Activated CD8-positive, alpha-beta T cell treated with anti-CD3 and anti-CD28 coated beads, Interleukin-2, amount 10 ng/mL, durations not matched to agents 7 days and 5 days (primary cell): ENCODE measurements at regions not wholly inside any gene's neighbourhood (a gene's known extent, or its start where the extent isn't known, plus 50 kb on each side); places are given as distances from the start of the nearest gene placed in this dataset.

Source experiments
- ATAC-seq: fragments of 150-1000 bp; cut with Tn5 transposase; one replicate; pipeline ENCODE4 v1.10.0; 2021; ENCODE audit warnings: moderate library complexity
- CTCF ChIA-PET: fragments of 350-600 bp; sonication (Branson Sonifier 250); formaldehyde crosslinking; loops from one replicate; lab custom pipeline; 2021; ENCODE audit warnings: antibody characterized with exemption; lab: Charles Lee
- POLR2A ChIA-PET: fragments of 350-600 bp; sonication (Branson Sonifier 250); formaldehyde crosslinking; loops from one replicate; lab custom pipeline; 2021; ENCODE audit warnings: antibody characterized with exemption; lab: Charles Lee
- DNase-seq: peaks from one replicate; pipeline ENCODE4 v3.0.0-alpha.2; 2020
- H3K27ac Mint-ChIP-seq: one replicate; pipeline ENCODE4 v1.8.0; 2021; ENCODE audit warnings: mild to moderate bottlenecking, mixed read lengths
- H3K27me3 Mint-ChIP-seq: one replicate; pipeline ENCODE4 v1.8.0; 2021; ENCODE audit warnings: low read depth, mixed read lengths
- H3K36me3 Mint-ChIP-seq: one replicate; pipeline ENCODE4 v1.8.0; 2021; ENCODE audit warnings: low read depth, mixed read lengths
- H3K4me1 Mint-ChIP-seq: one replicate; pipeline ENCODE4 v1.8.0; 2021; ENCODE audit warnings: low read depth, mixed read lengths
- H3K4me3 Mint-ChIP-seq: one replicate; pipeline ENCODE4 v1.8.0; 2021; ENCODE audit warnings: mild to moderate bottlenecking, mixed read lengths
- H3K9me3 Mint-ChIP-seq: one replicate; pipeline ENCODE4 v1.8.0; 2022; ENCODE audit warnings: mixed read lengths; ENCODE audit not compliant: insufficient read depth

DNA sequence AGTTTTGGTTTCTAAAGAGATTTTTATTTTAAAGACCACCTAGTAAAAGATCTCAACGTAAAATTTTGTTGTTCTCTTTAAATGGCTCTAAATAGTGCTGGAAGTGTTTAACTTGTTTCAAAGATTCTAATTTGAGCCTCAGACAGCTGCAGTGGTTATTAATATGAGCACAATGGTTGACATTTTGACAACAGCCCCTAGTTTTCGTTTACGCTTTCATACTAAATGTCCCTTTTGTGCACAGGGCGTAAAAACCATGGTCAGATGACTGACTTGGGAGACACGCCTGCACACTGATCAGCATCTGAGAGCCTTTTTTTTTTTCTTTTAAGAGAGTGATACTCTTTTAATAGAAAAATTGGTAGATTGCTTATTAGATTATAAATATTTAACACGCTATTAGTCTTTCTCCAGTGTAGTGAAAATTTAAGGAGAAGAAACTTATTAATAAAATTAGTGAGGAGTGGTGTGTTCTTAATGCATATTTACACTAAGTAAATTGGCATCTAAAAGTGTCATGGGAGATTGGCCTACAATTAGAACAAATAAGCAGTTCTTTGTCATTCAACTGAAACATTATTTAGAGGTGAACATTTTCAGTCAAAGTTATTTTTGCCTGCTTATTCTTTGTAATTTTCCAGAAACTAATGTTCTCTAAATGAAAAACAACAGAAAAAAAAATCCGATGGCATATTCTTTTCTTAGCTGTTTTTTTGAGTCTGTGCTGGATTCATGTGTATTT is 182.8 kb upstream of the PHYHIPL start:
- no peaks in the 10 kb centered on the region for H3K36me3 Mint-ChIP-seq
- CTCF ChIA-PET: no interaction called here

GRCh38 chr10:58994226-58995057 is 182.0 kb upstream of the PHYHIPL start:
- POLR2A ChIA-PET: no interaction called here
- H3K4me1 Mint-ChIP-seq: no peaks in the 10 kb centered on the region
- no peak for ATAC-seq

More for the DNA sequence above, 182.8 kb upstream of the PHYHIPL start:
- no peaks in the 10 kb centered on the region for H3K27me3 Mint-ChIP-seq
- DNase-seq: no peak
- no peak overlapping the region for H3K27ac Mint-ChIP-seq
- H3K9me3 Mint-ChIP-seq: no peaks in the 10 kb centered on the region
- no peaks in the 10 kb centered on the region for H3K4me1 Mint-ChIP-seq
- H3K4me3 Mint-ChIP-seq: no peak overlapping the region
- POLR2A ChIA-PET: no interaction called here
- no peak for ATAC-seq

DNA sequence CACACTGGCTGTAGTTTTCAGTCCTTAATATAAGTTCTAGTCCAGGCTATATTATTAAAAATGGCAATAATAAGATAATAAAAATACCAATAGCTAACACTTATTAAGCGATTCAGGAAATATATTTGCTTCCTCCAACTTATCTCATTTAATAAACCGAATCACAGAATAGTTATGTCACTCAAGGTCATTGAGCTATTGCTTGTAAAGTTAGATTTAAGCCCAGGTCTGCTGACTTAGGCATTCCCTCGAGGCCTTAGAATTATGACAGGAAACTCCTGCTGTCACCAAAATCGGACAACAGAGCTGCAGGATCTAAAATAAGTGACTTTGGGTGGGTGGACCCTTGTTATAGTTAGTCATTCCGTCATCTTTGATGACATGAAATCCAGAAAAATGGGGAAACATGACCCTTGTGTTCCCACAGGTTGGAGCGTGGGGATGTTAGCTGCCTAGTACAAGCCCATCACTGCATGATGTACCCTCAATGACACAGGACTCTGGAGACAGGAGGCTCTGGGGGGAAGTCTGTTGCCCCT is 181.3 kb upstream of the PHYHIPL start:
- CTCF ChIA-PET: no interaction called here
- POLR2A ChIA-PET: no interaction called here

More at GRCh38 chr10:58994226-58995057, 182.0 kb upstream of the PHYHIPL start:
- Mint-ChIP-seq H3K4me3 (no peak overlapping the region), H3K27me3 (no peaks in the 10 kb centered on the region), H3K9me3 (no peaks in the 10 kb centered on the region), H3K27ac (no peak overlapping the region), H3K36me3 (no peaks in the 10 kb centered on the region)
- CTCF ChIA-PET: no interaction called here
- DNase-seq: no peak

DNA sequence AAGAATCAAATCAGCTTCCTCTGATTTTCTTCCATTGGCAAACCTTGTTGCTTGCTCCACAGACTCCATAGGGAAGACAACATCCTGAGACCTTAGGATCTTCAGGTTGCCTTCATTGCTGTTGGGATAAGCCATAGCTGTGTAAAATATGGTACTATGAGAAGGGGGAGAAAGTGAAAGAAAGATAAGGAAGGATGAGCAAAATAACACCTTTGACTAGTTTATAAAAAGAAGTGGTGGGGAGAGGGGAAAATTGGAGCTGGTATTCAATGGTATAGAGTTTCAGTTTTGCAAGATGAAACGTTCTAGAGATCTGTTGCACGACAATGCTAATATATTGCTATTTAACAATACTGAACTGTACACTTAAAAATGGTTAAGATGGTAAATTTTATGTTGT is 180.4 kb upstream of the PHYHIPL start:
- H3K4me1 Mint-ChIP-seq: no peaks in the 10 kb centered on the region
- H3K27me3 Mint-ChIP-seq: no peaks in the 10 kb centered on the region
- no peaks in the 10 kb centered on the region for H3K9me3 Mint-ChIP-seq
- DNase-seq (no peak), ATAC-seq (no peak)
- POLR2A ChIA-PET: no interaction called here
- no peaks in the 10 kb centered on the region for H3K36me3 Mint-ChIP-seq
- H3K4me3 Mint-ChIP-seq: no peak overlapping the region
- CTCF ChIA-PET: no interaction called here
- H3K27ac Mint-ChIP-seq: no peak overlapping the region

More for the DNA sequence above, 181.3 kb upstream of the PHYHIPL start:
- no peak for DNase-seq
- H3K4me3 Mint-ChIP-seq: no peak overlapping the region
- no peaks in the 10 kb centered on the region for H3K27me3 Mint-ChIP-seq
- no peaks in the 10 kb centered on the region for H3K9me3 Mint-ChIP-seq
- no peak for ATAC-seq
- no peak overlapping the region for H3K27ac Mint-ChIP-seq
- H3K4me1 Mint-ChIP-seq: no peaks in the 10 kb centered on the region
- H3K36me3 Mint-ChIP-seq: no peaks in the 10 kb centered on the region

DNA sequence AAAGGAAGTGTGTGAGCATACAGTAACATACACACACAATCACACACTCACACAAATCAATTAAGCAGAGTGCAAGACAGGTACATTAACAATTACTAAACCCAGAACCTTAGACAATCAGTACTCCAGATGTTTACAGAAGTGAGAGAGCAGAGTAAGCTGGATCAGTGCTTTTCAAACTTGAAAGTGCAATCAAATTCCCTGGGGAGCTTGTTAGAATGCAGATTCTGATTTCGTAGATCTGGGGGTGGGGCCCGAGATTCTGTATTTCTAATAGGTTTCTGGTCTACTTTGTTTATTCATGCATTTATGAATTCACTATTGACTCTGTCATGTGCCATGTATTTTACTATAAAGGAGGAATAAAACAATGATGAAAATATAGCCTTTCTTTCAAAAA is 179.6 kb upstream of the PHYHIPL start:
- H3K27me3 Mint-ChIP-seq: no peaks in the 10 kb centered on the region
- POLR2A ChIA-PET: no interaction called here
- DNase-seq (no peak), ATAC-seq (no peak)
- no peak overlapping the region for H3K27ac Mint-ChIP-seq
- H3K9me3 Mint-ChIP-seq: no peaks in the 10 kb centered on the region
- H3K4me3 Mint-ChIP-seq: no peak overlapping the region
- no peaks in the 10 kb centered on the region for H3K36me3 Mint-ChIP-seq
- CTCF ChIA-PET: no interaction called here
- no peaks in the 10 kb centered on the region for H3K4me1 Mint-ChIP-seq

DNA sequence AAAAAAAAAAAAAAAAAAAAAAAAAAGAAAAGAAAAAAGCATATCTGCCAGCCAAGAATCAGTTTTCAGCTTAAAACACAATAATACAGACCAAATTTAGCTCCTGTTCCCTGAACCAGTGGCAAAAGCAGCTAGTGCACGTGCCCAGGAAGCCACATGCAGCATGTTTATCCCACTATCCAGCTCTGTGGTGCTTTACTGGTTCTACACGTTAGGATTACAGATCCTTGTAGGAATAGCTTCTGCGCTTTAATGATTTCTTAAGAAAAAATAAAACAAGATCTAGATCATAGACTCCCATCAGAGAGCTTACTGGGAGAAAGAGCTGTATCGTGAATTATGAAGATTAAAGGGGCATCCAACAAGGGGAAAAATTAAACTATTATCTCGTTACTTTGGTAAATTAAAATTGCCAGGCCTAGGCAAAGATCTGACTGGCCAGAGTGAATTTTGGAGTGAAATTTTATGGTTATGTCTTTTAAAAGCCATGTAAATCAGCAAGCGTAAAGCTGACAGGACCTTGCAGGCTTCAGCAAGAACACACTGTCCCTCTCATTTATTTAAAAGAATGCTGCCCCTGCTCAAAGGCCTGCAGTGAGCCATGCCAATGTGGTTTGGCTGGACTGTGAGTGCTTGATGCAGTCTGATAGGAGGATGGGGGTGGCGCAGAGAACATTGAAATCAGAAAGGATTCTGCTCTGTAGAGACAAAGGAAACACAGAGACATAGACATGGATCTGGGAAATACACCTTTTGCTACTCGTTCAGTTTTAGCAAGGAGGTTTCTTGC is 177.3 kb upstream of the PHYHIPL start:
- Mint-ChIP-seq H3K27me3 (no peaks in the 10 kb centered on the region), H3K9me3 (no peaks in the 10 kb centered on the region), H3K27ac (no peak overlapping the region), H3K4me1 (no peaks in the 10 kb centered on the region), H3K4me3 (no peak overlapping the region), H3K36me3 (no peaks in the 10 kb centered on the region)
- DNase-seq (no peak), ATAC-seq (no peak)
- ChIA-PET CTCF (no interaction called here), POLR2A (no interaction called here)

GRCh38 chr10:59000162-59000825 is 176.1 kb upstream of the PHYHIPL start:
- H3K4me3 Mint-ChIP-seq: no peak overlapping the region
- no peaks in the 10 kb centered on the region for H3K27me3 Mint-ChIP-seq
- ChIA-PET CTCF (no interaction called here), POLR2A (no interaction called here)
- DNase-seq (no peak), ATAC-seq (no peak)
- H3K27ac Mint-ChIP-seq: no peak overlapping the region
- H3K9me3 Mint-ChIP-seq: no peaks in the 10 kb centered on the region
- no peaks in the 10 kb centered on the region for H3K4me1 Mint-ChIP-seq
- H3K36me3 Mint-ChIP-seq: no peaks in the 10 kb centered on the region

GRCh38 chr10:59002011-59002410 is 174.4 kb upstream of the PHYHIPL start:
- Mint-ChIP-seq H3K36me3 (no peaks in the 10 kb centered on the region), H3K27ac (no peak overlapping the region), H3K4me3 (no peak overlapping the region), H3K9me3 (no peaks in the 10 kb centered on the region), H3K27me3 (no peaks in the 10 kb centered on the region), H3K4me1 (no peaks in the 10 kb centered on the region)
- ChIA-PET CTCF (no interaction called here), POLR2A (no interaction called here)
- ATAC-seq (no peak), DNase-seq (no peak)

GRCh38 chr10:59003203-59003602 is 173.2 kb upstream of the PHYHIPL start:
- Mint-ChIP-seq H3K9me3 (no peaks in the 10 kb centered on the region), H3K36me3 (no peaks in the 10 kb centered on the region), H3K27ac (no peak overlapping the region), H3K4me3 (no peak overlapping the region), H3K27me3 (no peaks in the 10 kb centered on the region), H3K4me1 (no peaks in the 10 kb centered on the region)
- ChIA-PET CTCF (no interaction called here), POLR2A (no interaction called here)
- DNase-seq (no peak), ATAC-seq (no peak)

DNA sequence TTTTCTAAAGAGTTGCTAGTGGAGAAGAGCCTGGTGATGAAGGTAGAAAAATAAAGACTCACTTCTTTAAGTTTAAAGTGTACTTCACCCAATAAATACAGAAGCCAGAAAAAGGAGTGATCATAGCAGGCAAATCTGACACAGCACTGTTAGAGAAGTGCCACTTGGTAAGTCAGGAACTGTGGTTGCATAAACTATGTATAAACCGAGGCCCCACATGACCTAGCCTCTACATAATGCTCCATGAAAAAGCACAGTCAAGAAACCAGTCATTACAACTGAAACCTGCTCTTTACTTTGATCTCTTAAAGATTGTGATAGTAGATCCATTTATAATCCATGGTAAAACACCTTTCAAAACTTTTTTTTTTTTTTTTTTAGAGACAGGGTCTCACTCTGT is 172.1 kb upstream of the PHYHIPL start:
- no peaks in the 10 kb centered on the region for H3K4me1 Mint-ChIP-seq
- no peak overlapping the region for H3K27ac Mint-ChIP-seq
- no peak for ATAC-seq
- CTCF ChIA-PET: no interaction called here
- DNase-seq: no peak
- H3K36me3 Mint-ChIP-seq: no peaks in the 10 kb centered on the region
- H3K4me3 Mint-ChIP-seq: no peak overlapping the region
- POLR2A ChIA-PET: no interaction called here
- no peaks in the 10 kb centered on the region for H3K27me3 Mint-ChIP-seq
- H3K9me3 Mint-ChIP-seq: no peaks in the 10 kb centered on the region

GRCh38 chr10:59006511-59007306 is 169.7 kb upstream of the PHYHIPL start:
- Mint-ChIP-seq H3K9me3 (no peaks in the 10 kb centered on the region), H3K27ac (no peak overlapping the region), H3K4me1 (no peaks in the 10 kb centered on the region), H3K36me3 (no peaks in the 10 kb centered on the region), H3K27me3 (no peaks in the 10 kb centered on the region), H3K4me3 (no peak overlapping the region)
- ATAC-seq (no peak), DNase-seq (no peak)
- ChIA-PET CTCF (no interaction called here), POLR2A (no interaction called here)
